WERI-Rb-1 (cell line): ENCODE measurements at regions not wholly inside any gene's neighbourhood (a gene's known extent, or its start where the extent isn't known, plus 50 kb on each side); places are given as distances from the start of the nearest gene placed in this dataset.

Experiments
- DNase-seq: peaks from one replicate; pipeline ENCODE4 v3.0.0-alpha.2; 2020
- H3K27ac ChIP-seq: fragments of 250-450 bp; sonication (Bioruptor Pico); 2 replicates; pipeline ENCODE4 v1.5.1; 2020; ENCODE audit warnings: mild to moderate bottlenecking, moderate library complexity
- H3K27me3 ChIP-seq: fragments of 250-450 bp; sonication (Bioruptor Pico); 2 replicates; pipeline ENCODE4 v1.5.1; 2021; ENCODE audit warnings: mild to moderate bottlenecking, low read depth, moderate library complexity; ENCODE audit not compliant: insufficient read depth, severe bottlenecking
- H3K36me3 ChIP-seq: fragments of 250-450 bp; sonication (Bioruptor Pico); 2 replicates; pipeline ENCODE4 v1.5.1; 2020; ENCODE audit warnings: mild to moderate bottlenecking, moderate library complexity
- H3K4me3 ChIP-seq: 2 replicates; pipeline ENCODE4 v1.5.1; 2011; ENCODE audit warnings: low read depth, mild to moderate bottlenecking, control low read depth, low read length
- H3K9me3 ChIP-seq: fragments of 250-450 bp; sonication (Bioruptor Pico); 2 replicates; pipeline ENCODE4 v1.5.1; 2021; ENCODE audit warnings: mild to moderate bottlenecking, moderate library complexity; ENCODE audit not compliant: severe bottlenecking
- TF ChIP-seq, protein P1 (sequence below): IDR thresholded peaks from 2 replicates; pipeline ENCODE4 v1.5.1; 2011; ENCODE audit warnings: low read depth, mild to moderate bottlenecking, control low read depth, inconsistent platforms, low read length

DNA sequence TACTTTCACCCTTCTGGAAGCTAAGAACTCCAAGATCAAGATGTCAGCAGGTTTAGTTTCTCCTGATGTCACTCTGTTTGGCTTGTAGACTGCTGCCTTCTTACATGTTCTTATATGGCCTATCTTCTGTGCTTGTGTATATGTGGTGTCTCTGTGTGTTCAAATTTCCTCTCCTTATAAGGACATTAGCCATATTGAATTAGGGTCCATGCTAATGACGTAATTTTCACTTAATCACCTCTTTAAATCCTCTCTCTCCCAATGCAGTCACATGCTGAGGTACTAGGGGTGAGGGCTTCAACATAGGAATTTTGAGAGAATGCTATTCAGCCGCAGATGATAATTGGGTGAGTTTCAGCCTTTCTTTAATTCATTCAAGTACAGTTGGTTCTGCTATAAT lies 458.3 kb upstream of the SYT4 start:
- H3K36me3 ChIP-seq, result no peaks in the 10 kb centered on the region
- no peak overlapping the region for H3K4me3 ChIP-seq
- TF ChIP-seq, protein P1, sequence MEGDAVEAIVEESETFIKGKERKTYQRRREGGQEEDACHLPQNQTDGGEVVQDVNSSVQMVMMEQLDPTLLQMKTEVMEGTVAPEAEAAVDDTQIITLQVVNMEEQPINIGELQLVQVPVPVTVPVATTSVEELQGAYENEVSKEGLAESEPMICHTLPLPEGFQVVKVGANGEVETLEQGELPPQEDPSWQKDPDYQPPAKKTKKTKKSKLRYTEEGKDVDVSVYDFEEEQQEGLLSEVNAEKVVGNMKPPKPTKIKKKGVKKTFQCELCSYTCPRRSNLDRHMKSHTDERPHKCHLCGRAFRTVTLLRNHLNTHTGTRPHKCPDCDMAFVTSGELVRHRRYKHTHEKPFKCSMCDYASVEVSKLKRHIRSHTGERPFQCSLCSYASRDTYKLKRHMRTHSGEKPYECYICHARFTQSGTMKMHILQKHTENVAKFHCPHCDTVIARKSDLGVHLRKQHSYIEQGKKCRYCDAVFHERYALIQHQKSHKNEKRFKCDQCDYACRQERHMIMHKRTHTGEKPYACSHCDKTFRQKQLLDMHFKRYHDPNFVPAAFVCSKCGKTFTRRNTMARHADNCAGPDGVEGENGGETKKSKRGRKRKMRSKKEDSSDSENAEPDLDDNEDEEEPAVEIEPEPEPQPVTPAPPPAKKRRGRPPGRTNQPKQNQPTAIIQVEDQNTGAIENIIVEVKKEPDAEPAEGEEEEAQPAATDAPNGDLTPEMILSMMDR, result no peak
- H3K9me3 ChIP-seq, result no peaks in the 10 kb centered on the region
- peaks cover 59% of the 10 kb centered on the region for H3K27me3 ChIP-seq
- H3K27ac ChIP-seq, result no peak overlapping the region
- no peak for DNase-seq

DNA sequence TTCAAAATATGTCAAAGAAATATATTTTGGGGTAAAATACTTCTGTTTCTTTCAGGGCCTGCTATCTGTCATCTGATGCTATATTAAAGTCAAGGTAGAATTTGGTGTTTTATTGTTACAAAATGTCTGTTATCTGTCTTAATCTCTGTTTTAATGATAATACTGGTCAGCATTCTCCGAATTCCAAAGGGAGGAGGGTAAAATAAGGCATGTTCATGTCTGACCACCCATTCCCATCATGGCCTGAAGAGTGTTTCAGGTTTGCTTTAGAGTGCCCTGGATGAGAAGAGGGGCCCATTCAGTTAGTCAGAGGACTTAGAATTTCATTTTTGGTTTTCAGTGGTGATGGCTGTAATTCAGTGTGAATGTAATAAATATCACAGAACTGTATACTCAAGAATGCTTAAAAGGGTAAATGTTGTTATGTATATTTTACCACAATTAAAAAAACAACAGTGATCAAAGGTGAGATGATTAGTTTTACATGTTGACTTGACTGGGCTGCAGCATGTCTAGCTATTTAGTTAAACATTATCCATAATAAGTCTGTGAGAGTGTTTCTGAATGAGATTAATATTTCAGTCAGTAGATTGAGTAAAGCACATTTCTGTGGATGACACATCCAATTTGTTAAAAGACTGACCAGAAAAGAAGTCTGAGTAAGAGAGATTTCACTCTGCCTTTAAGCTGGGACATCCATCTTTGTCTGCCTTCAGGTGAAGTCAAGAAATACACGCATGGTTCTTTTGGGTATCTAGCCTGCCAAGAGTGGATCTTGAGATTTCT lies 467.9 kb upstream of the SYT4 start:
- no peak for DNase-seq
- Histone ChIP-seq H3K27me3 (peaks cover 30% of the 10 kb centered on the region), H3K9me3 (no peaks in the 10 kb centered on the region), H3K4me3 (no peak overlapping the region), H3K27ac (no peak overlapping the region), H3K36me3 (no peaks in the 10 kb centered on the region)
- TF ChIP-seq, protein P1, result no peak

DNA sequence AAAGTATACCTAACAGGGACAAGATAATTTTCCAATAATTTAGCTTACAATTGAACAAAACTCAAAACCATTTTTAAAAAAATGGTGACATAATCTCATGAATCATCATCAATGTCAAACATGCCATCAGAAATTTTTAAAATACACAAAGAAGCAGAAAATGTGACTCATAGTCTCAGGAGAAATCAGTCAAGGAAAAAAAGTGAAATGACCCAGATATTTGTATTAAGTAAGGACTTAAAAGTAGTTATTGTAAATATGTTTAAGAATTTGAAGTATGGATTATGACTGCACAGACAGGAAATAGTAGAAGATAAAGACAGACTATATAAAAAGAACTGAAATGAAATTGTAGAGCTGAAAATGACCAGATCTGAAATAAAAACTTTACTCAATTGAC lies 473.9 kb upstream of the SYT4 start:
- Histone ChIP-seq H3K4me3 (no peak overlapping the region), H3K27ac (no peak overlapping the region), H3K36me3 (no peaks in the 10 kb centered on the region), H3K9me3 (no peaks in the 10 kb centered on the region), H3K27me3 (peaks cover 32% of the 10 kb centered on the region)
- DNase-seq, result no peak
- TF ChIP-seq, protein P1, result no peak

DNA sequence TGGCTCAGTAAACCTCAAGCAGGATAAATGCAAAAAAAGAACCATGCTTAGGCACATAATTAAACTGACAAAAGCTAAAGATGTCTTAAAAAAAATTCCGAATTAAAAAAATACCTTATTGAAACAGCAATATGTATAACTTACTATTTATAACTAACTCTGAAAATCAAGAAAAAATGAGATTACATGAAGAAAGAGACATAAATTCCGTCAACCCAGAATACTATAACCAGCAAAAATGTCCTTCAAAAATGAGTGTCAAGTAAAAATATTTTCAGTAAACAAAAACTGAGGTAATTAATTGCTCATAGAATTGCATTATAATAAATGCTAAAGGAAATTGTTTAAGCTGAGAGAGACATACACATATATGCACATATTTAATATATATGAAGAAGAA lies 474.5 kb upstream of the SYT4 start:
- no peak overlapping the region for H3K4me3 ChIP-seq
- no peak for DNase-seq
- no peaks in the 10 kb centered on the region for H3K36me3 ChIP-seq
- H3K27me3 ChIP-seq, result peaks cover 38% of the 10 kb centered on the region
- TF ChIP-seq, protein P1, result no peak
- no peak overlapping the region for H3K27ac ChIP-seq
- no peaks in the 10 kb centered on the region for H3K9me3 ChIP-seq

DNA sequence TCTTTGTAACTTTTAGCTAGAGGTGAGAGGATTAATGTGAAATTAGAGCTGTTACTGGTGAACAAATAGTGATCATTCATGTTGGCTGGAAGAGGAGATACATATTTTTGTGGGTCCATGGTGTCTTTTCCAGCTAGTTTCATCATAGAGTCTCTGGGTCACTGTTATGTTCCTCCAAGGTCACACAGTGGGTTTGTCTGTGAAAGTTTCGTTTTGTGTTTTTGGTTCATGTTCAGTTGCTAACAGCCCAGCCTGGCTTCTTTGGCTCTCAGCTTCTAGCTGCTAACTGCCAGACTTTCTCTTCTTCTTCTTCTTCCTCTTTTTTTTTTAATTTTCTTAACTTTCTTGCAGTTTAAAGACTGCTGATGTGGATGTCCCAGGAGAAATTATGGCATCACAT lies 480.0 kb upstream of the SYT4 start:
- Histone ChIP-seq H3K27me3 (peaks cover 53% of the 10 kb centered on the region), H3K36me3 (no peaks in the 10 kb centered on the region), H3K9me3 (no peaks in the 10 kb centered on the region), H3K27ac (no peak overlapping the region), H3K4me3 (no peak overlapping the region)
- DNase-seq, result no peak
- TF ChIP-seq, protein P1, result no peak

- no peaks in the 10 kb centered on the region for H3K36me3 ChIP-seq
- H3K9me3 ChIP-seq, result no peaks in the 10 kb centered on the region
- peaks cover 38% of the 10 kb centered on the region for H3K27me3 ChIP-seq
- H3K4me3 ChIP-seq, result no peak overlapping the region
- DNase-seq, result no peak
- no peak overlapping the region for H3K27ac ChIP-seq
- TF ChIP-seq, protein P1, result no peak
These were observed 481.4 kb upstream of the SYT4 start for GRCh38 chr18:43758734-43759133.
